Epithelial cell of proximal tubule (primary cell): ENCODE measurements at regions not wholly inside any gene's neighbourhood (a gene's known extent, or its start where the extent isn't known, plus 50 kb on each side); places are given as distances from the start of the nearest gene placed in this dataset.

Experiments used
- DNase-seq: peaks from one replicate; pipeline ENCODE4 v3.0.0-alpha.2; 2011; ENCODE audit warnings: low read depth
- H3K4me3 ChIP-seq: 2 replicates; pipeline ENCODE4 v1.5.1; 2011; ENCODE audit warnings: low read depth, mild to moderate bottlenecking, low read length
- TF ChIP-seq, protein P1 (sequence below): conservative IDR thresholded peaks from 2 replicates; pipeline ENCODE4 v1.5.1; 2012; ENCODE audit warnings: low read depth, mild to moderate bottlenecking, low read length

- DNase-seq = no peak
- TF ChIP-seq, protein P1, sequence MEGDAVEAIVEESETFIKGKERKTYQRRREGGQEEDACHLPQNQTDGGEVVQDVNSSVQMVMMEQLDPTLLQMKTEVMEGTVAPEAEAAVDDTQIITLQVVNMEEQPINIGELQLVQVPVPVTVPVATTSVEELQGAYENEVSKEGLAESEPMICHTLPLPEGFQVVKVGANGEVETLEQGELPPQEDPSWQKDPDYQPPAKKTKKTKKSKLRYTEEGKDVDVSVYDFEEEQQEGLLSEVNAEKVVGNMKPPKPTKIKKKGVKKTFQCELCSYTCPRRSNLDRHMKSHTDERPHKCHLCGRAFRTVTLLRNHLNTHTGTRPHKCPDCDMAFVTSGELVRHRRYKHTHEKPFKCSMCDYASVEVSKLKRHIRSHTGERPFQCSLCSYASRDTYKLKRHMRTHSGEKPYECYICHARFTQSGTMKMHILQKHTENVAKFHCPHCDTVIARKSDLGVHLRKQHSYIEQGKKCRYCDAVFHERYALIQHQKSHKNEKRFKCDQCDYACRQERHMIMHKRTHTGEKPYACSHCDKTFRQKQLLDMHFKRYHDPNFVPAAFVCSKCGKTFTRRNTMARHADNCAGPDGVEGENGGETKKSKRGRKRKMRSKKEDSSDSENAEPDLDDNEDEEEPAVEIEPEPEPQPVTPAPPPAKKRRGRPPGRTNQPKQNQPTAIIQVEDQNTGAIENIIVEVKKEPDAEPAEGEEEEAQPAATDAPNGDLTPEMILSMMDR = no peak
- H3K4me3 ChIP-seq = no peak overlapping the region
These were observed 277.3 kb downstream of the FOXO1 start for GRCh38 chr13:40389081-40389641.

DNA sequence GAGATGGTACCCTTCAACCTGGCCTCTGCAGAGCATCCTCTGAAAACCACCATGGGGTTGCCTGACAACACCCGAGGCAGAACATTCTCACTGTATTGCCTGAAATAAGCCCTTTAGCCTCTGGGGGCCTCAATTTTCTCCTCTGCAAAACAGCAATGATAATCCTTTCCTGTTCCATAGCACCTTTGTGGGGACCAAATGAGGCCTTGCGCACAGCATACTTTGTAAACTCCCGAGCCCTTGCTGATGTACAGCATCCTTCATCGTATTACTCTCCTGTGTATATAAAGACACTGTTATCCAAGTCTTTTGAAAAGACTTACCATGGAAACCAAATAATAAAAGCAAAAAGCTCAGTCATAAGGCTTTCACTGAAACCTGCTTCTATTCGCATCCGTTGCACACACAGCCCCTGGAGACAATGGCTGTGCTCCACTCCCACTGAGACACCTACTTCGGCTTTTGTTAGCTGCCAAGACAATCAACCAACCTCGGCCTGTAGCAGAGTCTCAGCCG is 276.0 kb downstream of the FOXO1 start:
- H3K4me3 ChIP-seq = no peak overlapping the region
- no peak for DNase-seq
- TF ChIP-seq, protein P1 = no peak

- H3K4me3 ChIP-seq = no peak overlapping the region
- DNase-seq = no peak
- TF ChIP-seq, protein P1 = no peak
These were observed 274.7 kb downstream of the FOXO1 start for GRCh38 chr13:40391788-40392187.

DNA sequence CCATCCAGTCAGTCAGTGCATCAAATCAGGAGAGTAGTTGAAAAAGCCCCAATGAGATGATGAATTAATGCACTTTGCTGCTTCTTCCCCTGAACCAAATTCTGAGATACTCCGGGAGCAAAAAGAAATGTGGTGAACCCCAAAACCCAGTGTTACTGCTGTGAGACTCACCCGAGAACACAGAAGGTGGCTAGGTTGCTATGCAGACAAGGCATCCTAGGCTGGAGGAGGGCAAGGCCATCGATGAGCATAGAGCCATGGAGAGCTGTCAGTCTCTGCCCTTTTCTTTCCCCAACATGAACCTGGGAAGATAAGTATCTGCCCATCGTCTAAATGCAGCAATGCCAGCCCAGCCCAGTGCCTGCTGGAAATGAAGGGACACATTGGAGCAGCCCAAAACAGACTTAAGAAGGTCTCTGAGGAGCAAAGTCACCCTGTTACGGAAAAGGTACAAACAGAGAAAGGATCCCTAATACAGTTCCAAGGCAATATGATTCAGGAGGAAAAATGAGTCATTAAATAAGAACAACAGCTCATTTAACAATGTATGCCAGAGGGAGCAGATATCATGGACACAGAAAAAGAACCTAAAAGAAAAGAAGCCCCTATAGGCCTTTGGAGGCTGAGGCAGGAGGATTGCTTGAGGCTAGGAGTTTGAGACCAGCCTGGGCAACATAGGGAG is 272.0 kb downstream of the FOXO1 start:
- H3K4me3 ChIP-seq = no peak overlapping the region
- TF ChIP-seq, protein P1 = no peak
- DNase-seq = no peak

GRCh38 chr13:40398065-40398464 is 268.4 kb downstream of the FOXO1 start:
- DNase-seq = no peak
- H3K4me3 ChIP-seq = no peak overlapping the region
- TF ChIP-seq, protein P1 = no peak

DNA sequence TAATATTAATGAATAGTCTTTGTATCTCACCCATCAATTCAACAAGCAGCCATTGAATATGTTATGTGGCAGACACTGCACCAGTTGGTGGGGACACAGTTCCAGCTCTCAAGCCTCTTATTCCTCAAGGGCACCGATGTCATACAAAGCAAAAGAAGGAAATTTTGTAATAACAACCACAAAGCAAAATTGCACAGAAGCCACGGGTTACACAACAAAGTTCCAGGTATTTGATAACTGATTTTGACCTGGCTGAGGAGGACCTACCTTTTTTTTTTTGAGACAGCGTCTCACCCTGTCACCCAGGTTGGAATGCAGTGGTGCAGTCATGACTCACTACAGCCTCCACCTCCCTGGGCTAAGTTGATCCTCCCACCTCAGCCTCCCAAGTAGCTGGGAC is 266.7 kb downstream of the FOXO1 start:
- TF ChIP-seq, protein P1 = no peak
- H3K4me3 ChIP-seq = no peak overlapping the region
- DNase-seq = no peak
